ENCODE measurements at regions not wholly inside any gene's neighbourhood (a gene's known extent, or its start where the extent isn't known, plus 50 kb on each side); places are given as distances from the start of the nearest gene placed in this dataset.

DNA sequence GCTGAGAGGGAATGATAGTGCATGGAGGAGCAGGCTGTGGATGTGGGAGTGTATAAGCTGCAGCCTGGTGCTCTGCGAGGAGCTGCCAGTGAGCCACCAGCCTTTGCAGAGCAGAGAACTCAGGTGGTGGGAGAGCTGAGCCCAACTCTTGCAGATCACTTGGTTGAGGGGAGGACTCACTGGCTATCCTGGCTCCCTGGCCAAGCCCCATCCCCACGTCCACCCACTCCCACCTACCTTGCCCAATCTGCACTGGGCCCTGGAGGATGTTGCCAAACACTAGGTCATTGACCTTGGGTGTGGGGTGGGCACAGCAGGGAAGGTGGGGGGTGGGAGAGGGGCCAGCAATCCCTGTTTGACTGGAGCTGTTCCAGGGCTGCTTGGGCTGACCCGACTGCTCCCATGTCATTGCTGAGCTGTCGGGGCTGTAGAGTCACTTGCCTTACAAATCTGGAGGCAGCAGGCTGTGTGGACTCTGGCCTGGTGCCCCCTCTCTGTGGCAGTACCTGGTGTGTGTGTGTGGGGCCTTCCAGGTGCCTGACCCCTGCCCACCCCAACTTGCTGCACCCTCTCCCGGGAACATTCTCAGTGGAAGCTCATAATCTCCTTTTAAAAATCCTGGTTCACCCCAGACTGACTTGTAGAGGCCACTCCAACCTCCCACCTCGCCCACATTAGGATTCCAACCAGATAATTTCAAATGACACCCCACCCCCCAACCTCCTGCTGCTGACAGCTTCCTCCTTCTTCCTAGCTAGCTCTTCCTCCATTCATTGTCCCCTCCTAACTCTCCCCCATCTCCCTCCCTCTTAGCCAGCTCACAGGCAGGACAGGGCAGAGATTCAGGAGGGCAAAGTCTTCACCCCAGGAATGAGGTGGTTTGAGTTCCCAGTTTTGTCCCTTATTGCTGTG lies 162.3 kb downstream of the MRPL14 start:
- Histone ChIP-seq H3K9me3 (ENCODE audit: control insufficient read depth, insufficient read depth, low read length) (no peaks in the 10 kb centered on the region), H3K4me1 (ENCODE audit: insufficient read depth, low read length) (no peaks in the 10 kb centered on the region; the same call in 1 of the 2 replicates), H3K9ac (ENCODE audit: low read depth, low read length) (no peak overlapping the region), H3K36me3 (ENCODE audit: insufficient read depth, low read length) (no peaks in the 10 kb centered on the region)

DNA sequence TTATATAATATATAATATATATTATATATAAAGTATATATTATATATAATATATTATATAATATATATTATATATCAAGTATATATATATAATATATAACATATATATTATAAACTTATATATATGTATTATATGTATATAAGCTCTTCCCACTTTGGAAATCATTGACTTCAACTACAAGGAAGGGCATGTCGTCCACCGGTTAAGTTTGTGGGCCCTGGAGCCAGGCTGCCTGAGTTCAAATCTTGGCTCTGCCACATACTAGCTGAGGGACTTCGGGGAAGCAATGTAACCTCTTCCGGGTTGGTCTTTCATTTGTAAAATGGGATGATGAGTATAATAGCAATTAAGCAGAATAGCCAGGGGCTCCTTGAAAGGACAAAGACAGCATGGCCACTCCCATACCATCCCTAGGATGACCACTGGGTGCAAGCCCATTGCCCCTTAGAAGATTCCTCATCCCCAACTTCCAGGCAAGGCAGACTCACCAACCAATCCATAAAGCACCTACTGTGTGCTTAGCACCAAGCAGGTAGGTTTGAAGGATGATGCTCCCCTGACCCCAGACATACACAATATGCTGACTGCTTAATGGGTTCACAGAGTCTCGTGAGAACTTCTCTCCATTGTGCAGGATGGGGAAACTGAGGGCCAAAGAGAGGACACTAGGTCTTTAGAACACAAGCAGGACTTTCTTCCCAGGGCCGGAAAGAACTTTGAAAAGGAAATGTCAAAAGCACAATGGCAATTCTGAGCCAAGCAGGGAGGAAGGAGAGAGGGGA lies 163.2 kb downstream of the MRPL14 start:
- H3K36me3 ChIP-seq (ENCODE audit: insufficient read depth, low read length), result no peaks in the 10 kb centered on the region
- H3K9me3 ChIP-seq (ENCODE audit: control insufficient read depth, insufficient read depth, low read length), result no peaks in the 10 kb centered on the region
- H3K9ac ChIP-seq (ENCODE audit: low read depth, low read length), result no peak overlapping the region
- H3K4me1 ChIP-seq (ENCODE audit: insufficient read depth, low read length), result no peaks in the 10 kb centered on the region; the same call in 1 of the 2 replicates

DNA sequence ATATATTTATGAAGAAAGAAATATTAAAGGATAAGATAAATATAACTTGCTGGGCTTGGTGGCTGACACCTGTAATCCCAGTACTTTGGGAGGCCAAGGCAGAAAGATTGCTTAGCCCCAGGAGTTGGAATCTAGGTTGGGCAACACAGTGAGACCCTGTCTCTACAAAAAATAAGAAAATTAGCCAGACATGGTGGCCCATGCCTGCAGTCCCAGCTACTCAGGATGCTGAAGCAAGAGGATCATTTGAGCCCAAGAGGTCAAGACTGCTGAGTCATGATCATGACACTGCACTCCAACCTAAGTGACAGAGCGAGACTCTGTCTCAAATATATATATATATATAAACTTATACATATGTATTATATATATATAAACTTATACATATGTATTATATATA lies 164.0 kb downstream of the MRPL14 start:
- Histone ChIP-seq H3K4me1 (ENCODE audit: insufficient read depth, low read length) (no peaks in the 10 kb centered on the region; the same call in 1 of the 2 replicates), H3K9me3 (ENCODE audit: control insufficient read depth, insufficient read depth, low read length) (no peaks in the 10 kb centered on the region), H3K36me3 (ENCODE audit: insufficient read depth, low read length) (no peaks in the 10 kb centered on the region), H3K9ac (ENCODE audit: low read depth, low read length) (no peak overlapping the region)

DNA sequence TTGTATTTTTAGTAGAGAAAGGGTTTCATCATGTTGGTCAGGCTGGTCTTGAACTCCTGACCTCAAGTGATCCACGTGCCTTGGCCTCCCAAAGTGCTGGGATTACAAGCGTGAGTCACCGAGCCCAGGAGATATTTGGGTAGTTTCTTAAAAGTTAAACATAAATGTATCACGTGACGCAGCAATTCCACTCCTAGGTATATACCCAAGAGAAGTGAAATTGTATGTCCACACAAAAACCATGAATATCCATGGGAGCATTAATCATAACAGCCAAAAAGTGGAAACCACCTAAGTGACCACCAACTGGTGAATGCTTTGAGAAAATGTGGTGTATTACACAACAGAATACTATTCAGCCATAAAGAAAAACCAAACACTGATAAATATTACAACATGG lies 164.8 kb downstream of the MRPL14 start:
- H3K9ac ChIP-seq (ENCODE audit: low read depth, low read length), result no peak overlapping the region
- no peaks in the 10 kb centered on the region; the same call in 1 of the 2 replicates for H3K4me1 ChIP-seq (ENCODE audit: insufficient read depth, low read length)
- no peaks in the 10 kb centered on the region for H3K9me3 ChIP-seq (ENCODE audit: control insufficient read depth, insufficient read depth, low read length)
- H3K36me3 ChIP-seq (ENCODE audit: insufficient read depth, low read length), result no peaks in the 10 kb centered on the region

DNA sequence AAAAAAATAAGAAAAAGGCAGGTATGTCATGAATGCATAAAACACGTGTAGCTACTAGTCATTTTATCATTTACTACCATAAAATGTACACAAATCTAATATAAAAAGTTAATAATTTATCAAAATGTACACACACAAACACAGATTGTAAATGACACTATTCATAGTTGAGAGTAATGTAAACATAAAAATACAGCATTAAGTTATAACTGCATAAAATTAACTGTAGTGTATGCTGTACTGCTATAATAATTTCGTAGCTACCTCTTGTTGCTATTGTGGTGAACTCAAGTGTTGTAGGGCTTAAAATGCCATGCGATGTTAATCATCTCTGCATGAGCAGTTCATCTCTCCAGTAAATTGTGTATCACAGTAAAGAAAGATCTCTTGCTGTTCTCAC lies 170.0 kb downstream of the MRPL14 start:
- Histone ChIP-seq H3K9ac (ENCODE audit: low read depth, low read length) (no peak overlapping the region), H3K36me3 (ENCODE audit: insufficient read depth, low read length) (no peaks in the 10 kb centered on the region), H3K9me3 (ENCODE audit: control insufficient read depth, insufficient read depth, low read length) (no peaks in the 10 kb centered on the region), H3K4me1 (ENCODE audit: insufficient read depth, low read length) (no peaks in the 10 kb centered on the region)

DNA sequence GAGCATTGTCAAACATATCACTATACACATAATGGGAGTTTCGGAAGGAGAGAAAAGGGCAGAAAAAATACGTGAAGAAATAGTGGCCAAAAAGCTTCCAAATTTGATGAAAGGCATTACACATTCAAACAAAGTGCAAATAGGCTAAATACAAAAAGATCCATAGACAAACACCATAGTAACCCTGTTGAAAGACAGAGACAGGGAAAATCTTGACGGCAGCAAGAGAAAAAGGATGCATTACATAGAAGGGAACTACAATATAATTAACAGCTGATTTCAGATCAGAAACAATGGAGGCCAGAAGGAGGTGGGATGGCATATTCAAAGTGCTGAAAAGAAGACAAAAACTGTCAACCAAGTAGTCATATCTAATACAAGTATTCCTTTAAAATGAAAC lies 170.8 kb downstream of the MRPL14 start:
- Histone ChIP-seq H3K36me3 (ENCODE audit: insufficient read depth, low read length) (no peaks in the 10 kb centered on the region), H3K9ac (ENCODE audit: low read depth, low read length) (no peak overlapping the region), H3K4me1 (ENCODE audit: insufficient read depth, low read length) (no peaks in the 10 kb centered on the region; the same call in 1 of the 2 replicates), H3K9me3 (ENCODE audit: control insufficient read depth, insufficient read depth, low read length) (no peaks in the 10 kb centered on the region)

DNA sequence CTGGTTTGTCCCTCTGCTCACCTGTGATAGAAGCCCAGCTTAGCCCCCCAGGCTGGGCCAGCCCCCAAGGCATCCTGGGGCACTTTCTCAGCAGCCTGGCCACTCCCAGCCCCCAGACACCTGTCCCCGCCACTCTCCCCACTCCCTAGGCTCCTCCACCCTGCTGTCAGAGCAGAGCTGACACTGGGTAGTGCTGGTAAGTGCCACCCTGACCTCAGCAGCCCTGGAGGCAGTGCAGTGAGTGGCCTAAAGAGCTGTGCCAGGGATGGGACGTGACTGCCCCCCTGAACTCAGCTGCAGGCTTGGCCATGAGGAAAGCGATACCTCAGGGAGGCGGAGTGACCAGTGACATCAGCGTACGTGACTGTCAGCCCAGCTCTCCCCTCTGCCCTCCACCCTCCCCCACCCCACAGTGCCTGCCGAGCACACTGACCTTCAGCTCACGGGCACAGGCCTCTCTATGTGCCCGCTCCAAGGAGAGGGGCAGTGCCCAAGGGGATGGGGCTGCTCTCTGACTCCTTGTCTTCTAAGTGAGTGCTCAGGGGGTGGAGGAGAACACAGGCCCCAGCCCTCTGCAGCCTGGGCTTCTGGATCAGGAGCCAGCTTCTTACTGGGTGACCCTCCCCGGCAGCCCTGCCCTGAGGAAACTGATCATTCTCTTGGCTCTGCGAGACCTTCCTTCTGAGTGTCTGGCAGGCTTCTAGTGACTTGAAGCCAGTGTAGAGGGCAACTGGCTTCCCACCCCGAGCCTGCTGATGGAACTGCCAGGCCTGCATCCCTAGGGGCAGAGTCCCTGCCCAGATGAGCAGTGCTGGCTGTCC lies 172.7 kb downstream of the MRPL14 start:
- Histone ChIP-seq H3K9me3 (ENCODE audit: control insufficient read depth, insufficient read depth, low read length) (no peaks in the 10 kb centered on the region), H3K4me1 (ENCODE audit: insufficient read depth, low read length) (peaks cover 4% of the 10 kb centered on the region; the same call in 1 of the 2 replicates), H3K36me3 (ENCODE audit: insufficient read depth, low read length) (no peaks in the 10 kb centered on the region), H3K9ac (ENCODE audit: low read depth, low read length) (no peak overlapping the region)

DNA sequence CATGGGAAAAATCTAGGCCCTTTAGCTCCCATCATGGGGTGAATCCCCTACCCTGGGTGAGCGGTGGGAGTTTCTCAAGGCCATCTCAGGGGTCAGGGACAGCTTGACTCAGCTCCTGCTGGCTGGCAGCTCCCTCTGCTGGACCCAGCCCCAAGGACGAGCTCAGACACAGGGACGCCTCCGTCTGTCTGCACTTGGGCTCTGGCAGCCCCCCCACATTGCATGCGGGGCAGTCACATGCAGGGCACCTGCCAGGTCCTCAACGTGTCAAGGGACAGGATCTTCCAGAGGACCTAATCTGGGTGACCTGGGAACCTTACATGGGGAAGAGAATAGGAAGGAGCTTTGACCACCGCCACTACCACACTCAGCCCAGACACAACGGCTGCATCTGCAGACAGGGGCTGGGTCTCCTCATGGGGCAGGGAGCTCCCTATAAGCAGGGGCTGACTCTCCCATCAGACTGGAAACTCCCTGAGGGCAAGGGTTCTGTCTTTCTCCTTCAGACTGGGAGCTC lies 173.4 kb downstream of the MRPL14 start:
- Histone ChIP-seq H3K9ac (ENCODE audit: low read depth, low read length) (no peak overlapping the region), H3K36me3 (ENCODE audit: insufficient read depth, low read length) (no peaks in the 10 kb centered on the region), H3K4me1 (ENCODE audit: insufficient read depth, low read length) (peaks cover 4% of the 10 kb centered on the region; the same call in 1 of the 2 replicates)

DNA sequence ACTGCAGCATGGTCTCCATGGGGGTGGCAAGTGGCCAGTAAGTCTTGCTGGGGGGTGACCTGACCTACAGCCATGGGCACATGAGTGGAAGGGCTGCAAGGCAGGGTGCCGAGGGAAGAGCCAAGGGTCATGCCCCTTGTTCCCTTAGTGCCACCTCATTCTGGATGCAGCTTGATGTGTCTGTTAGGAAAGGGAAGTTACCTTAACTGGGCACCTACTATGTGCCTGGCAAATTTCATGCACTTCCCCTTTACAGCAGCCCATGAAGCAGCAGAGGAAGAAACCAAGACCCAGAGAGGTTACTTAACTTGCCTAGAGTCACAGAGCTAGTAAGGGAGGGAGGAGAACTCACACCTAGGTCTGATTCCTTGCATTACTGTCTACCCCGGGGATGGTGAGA lies 174.0 kb downstream of the MRPL14 start:
- H3K9me3 ChIP-seq (ENCODE audit: control insufficient read depth, insufficient read depth, low read length), result no peaks in the 10 kb centered on the region
- no peak overlapping the region for H3K9ac ChIP-seq (ENCODE audit: low read depth, low read length)
- H3K36me3 ChIP-seq (ENCODE audit: insufficient read depth, low read length), result no peaks in the 10 kb centered on the region
- peaks cover 4% of the 10 kb centered on the region; the same call in 1 of the 2 replicates for H3K4me1 ChIP-seq (ENCODE audit: insufficient read depth, low read length)

More for the DNA sequence above, 173.4 kb downstream of the MRPL14 start:
- H3K9me3 ChIP-seq (ENCODE audit: control insufficient read depth, insufficient read depth, low read length), result no peaks in the 10 kb centered on the region

DNA sequence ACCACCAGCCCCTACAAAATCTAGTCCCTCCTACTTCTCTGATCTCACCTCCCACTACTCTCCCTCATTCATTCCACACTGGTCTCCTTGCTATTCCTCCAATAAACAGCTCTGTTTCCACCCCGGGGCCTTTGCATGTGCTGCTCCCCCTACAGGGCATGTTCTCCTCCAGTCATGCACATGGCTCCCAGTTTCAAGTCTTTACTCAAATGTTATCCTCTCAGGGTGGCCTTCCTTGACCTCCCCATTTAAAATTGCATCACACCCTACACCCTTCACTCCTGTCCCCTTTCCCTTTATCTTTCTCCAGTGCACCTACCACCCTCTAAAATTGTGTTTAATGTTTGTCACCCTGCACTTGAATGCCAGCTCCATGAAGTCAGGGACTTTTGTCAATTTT lies 174.5 kb downstream of the MRPL14 start:
- peaks cover 4% of the 10 kb centered on the region; the same call in 1 of the 2 replicates for H3K4me1 ChIP-seq (ENCODE audit: insufficient read depth, low read length)
- no peak overlapping the region for H3K9ac ChIP-seq (ENCODE audit: low read depth, low read length)

DNA sequence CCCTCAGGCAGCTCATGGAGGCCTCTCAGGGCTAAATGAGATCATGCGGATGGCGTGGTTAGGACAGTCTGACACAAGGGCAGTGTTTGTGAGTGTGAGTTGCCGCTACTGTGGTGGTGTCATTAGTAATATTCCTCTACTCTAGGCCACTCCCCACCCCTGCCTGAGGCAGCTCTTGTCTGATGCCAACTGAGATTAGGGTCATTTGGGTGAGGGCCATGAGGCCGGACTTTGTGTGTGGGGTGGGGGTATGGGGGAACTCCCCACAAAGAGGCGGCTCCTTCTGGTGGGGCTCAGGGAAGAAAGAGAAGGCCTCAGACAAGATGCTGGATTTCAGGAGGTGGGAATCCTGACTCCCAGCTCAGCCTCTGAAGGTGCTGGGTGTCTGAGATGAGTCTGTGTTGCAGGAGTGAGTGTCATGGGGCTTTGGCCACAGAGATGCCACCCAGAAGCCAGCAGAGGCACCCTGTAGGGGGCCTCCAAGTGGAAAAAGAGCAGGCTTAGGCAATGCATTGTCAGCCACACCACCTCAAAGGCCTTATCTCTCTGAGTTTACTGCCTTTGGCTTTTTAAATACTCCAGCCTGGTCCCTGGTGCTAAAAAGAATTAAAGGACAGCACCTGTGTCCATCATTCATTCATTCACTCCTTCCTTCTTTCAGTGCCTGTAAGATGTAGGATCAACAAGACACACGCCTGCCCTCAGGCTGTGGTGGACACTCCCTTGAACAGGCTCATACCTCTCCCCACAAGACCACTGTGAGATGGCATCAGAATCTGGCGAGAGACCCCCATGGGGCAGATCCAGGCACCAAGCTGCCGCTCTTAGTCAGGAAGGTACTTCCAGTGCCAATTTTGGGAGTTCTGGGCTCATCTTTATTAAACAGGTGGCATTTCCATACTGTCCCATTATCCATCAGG lies 175.2 kb downstream of the MRPL14 start:
- Histone ChIP-seq H3K9ac (ENCODE audit: low read depth, low read length) (no peak overlapping the region), H3K9me3 (ENCODE audit: control insufficient read depth, insufficient read depth, low read length) (no peaks in the 10 kb centered on the region), H3K4me1 (ENCODE audit: insufficient read depth, low read length) (peaks cover 4% of the 10 kb centered on the region; the same call in 1 of the 2 replicates), H3K36me3 (ENCODE audit: insufficient read depth, low read length) (no peaks in the 10 kb centered on the region)

More for the DNA sequence above, 174.5 kb downstream of the MRPL14 start:
- Histone ChIP-seq H3K36me3 (ENCODE audit: insufficient read depth, low read length) (no peaks in the 10 kb centered on the region), H3K9me3 (ENCODE audit: control insufficient read depth, insufficient read depth, low read length) (no peaks in the 10 kb centered on the region)

DNA sequence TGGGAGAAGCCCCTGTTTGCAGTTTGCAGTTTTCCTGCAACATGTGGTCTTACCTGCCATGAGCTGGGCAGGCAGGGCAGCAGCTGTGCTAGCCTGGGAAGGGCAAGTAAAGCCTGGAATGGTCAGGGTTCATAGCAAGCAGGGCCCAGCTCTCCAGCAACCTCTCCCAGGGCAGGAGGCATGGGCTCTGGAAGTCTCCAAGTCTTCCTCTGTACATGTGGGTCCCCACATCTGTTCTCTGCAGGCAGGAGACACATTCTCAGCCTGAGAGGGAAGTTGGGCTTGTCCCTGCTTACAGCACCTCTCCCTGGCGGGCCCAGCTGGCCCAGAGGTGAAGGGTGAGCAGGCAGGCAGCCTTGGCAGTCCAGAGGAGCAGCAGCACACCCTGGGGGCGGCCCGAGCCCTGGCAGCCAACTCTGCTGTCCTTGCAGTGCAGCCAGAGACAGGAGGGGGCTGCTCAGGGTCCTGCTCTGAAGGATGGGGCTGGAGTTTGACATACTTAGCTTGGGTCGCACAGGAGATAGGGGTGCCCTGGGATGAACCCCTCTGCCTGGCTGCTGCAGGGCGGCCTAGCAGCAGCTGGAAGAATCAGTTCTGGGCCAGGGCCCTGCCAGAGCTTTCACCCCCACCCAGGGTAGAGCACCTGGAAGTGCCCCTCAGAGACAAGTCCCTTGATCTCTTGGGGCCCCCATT lies 176.0 kb downstream of the MRPL14 start:
- H3K4me1 ChIP-seq (ENCODE audit: insufficient read depth, low read length), result peaks cover 4% of the 10 kb centered on the region; the same call in 1 of the 2 replicates
- no peak overlapping the region for H3K9ac ChIP-seq (ENCODE audit: low read depth, low read length)
- H3K9me3 ChIP-seq (ENCODE audit: control insufficient read depth, insufficient read depth, low read length), result no peaks in the 10 kb centered on the region
- H3K36me3 ChIP-seq (ENCODE audit: insufficient read depth, low read length), result no peaks in the 10 kb centered on the region

DNA sequence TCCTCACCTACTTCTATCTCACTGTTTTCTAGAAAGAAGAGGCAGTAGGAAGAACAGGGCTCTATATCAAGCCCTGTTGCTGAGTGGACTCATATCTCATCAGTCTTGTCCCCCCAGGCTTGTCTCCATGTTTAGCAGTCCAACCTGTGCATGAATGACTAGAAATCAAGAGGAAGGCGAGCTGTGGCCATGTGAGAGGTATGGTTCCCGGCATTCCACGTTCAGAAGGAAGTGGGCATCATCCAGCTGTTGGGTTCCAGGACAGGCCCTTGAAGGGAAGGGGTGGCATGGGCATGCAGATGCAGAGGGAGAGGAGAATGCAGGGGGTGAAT lies 176.6 kb downstream of the MRPL14 start:
- Histone ChIP-seq H3K9ac (ENCODE audit: low read depth, low read length) (no peak overlapping the region), H3K4me1 (ENCODE audit: insufficient read depth, low read length) (peaks cover 4% of the 10 kb centered on the region; the same call in 1 of the 2 replicates), H3K36me3 (ENCODE audit: insufficient read depth, low read length) (no peaks in the 10 kb centered on the region), H3K9me3 (ENCODE audit: control insufficient read depth, insufficient read depth, low read length) (no peaks in the 10 kb centered on the region)
